UCSD-AML1 (cell line): ENCODE measurements at regions not wholly inside any gene's neighbourhood (a gene's known extent, or its start where the extent isn't known, plus 50 kb on each side); places are given as distances from the start of the nearest gene placed in this dataset.
"Not testable (repeated sequence)": the region's sequence is repeated elsewhere in the genome, so short reads cannot be mapped to it uniquely, and the experiment has no call there.

ENCODE experiments used
- DNase-seq: peaks from one replicate; lab custom pipeline; 2025; ENCODE audit not compliant: unreplicated experiment; lab: John Stamatoyannopoulos, UW

GRCh38 chr14:39621223-39621622 lies 189.0 kb upstream of the FBXO33 start:
- no peak for DNase-seq

- DNase-seq, result no peak
Observed at GRCh38 chr14:39617537-39617936, 185.3 kb upstream of the FBXO33 start.

GRCh38 chr14:39615352-39615751 lies 183.1 kb upstream of the FBXO33 start:
- no peak for DNase-seq

- no peak for DNase-seq
Observed at GRCh38 chr14:39614297-39614923, 182.2 kb upstream of the FBXO33 start.

GRCh38 chr14:39609119-39609518 lies 176.9 kb upstream of the FBXO33 start:
- no peak for DNase-seq

- no peak for DNase-seq
Observed at GRCh38 chr14:39607978-39608377, 175.7 kb upstream of the FBXO33 start.

GRCh38 chr14:39603942-39604341 lies 171.7 kb upstream of the FBXO33 start:
- DNase-seq, result no peak

GRCh38 chr14:39593377-39593776 lies 161.1 kb upstream of the FBXO33 start:
- no peak for DNase-seq

GRCh38 chr14:39592116-39592789 lies 160.0 kb upstream of the FBXO33 start:
- DNase-seq, result no peak

- DNase-seq, result not testable (repeated sequence)
Observed at GRCh38 chr14:39589882-39590281, 157.6 kb upstream of the FBXO33 start.

- no peak for DNase-seq
Observed at GRCh38 chr14:39582028-39582654, 149.9 kb upstream of the FBXO33 start.

GRCh38 chr14:39581474-39581873 lies 149.2 kb upstream of the FBXO33 start:
- DNase-seq, result no peak

- no peak for DNase-seq
Observed at GRCh38 chr14:39580696-39581095, 148.5 kb upstream of the FBXO33 start.

- DNase-seq, result no peak
Observed at GRCh38 chr14:39576736-39577135, 144.5 kb upstream of the FBXO33 start.

GRCh38 chr14:39576258-39576657 lies 144.0 kb upstream of the FBXO33 start:
- DNase-seq, result no peak

GRCh38 chr14:39568809-39569538 lies 136.7 kb upstream of the FBXO33 start:
- DNase-seq, result no peak

- DNase-seq, result no peak
Observed at GRCh38 chr14:39566795-39567194, 134.6 kb upstream of the FBXO33 start.

GRCh38 chr14:39563361-39563760 lies 131.1 kb upstream of the FBXO33 start:
- no peak for DNase-seq

GRCh38 chr14:39562175-39562574 lies 129.9 kb upstream of the FBXO33 start:
- no peak for DNase-seq

- DNase-seq, result no peak
Observed at GRCh38 chr14:39558525-39558924, 126.3 kb upstream of the FBXO33 start.

- DNase-seq, result no peak
Observed at GRCh38 chr14:39555749-39556148, 123.5 kb upstream of the FBXO33 start.

GRCh38 chr14:39554576-39554975 lies 122.3 kb upstream of the FBXO33 start:
- no peak for DNase-seq
